RPMI8226 (cell line): ENCODE measurements at regions not wholly inside any gene's neighbourhood (a gene's known extent, or its start where the extent isn't known, plus 50 kb on each side); places are given as distances from the start of the nearest gene placed in this dataset.
"Not testable (repeated sequence)": the region's sequence is repeated elsewhere in the genome, so short reads cannot be mapped to it uniquely, and the experiment has no call there.

Experiments
- DNase-seq: peaks from one replicate; pipeline ENCODE4 v3.0.0-alpha.2; 2015

- DNase-seq = no peak
Measured at GRCh38 chr7:89401099-89401498, 605.6 kb upstream of the TEX47 start.

- no peak for DNase-seq
Measured at GRCh38 chr7:89401690-89402089, 606.2 kb upstream of the TEX47 start.

- no peak for DNase-seq
Measured at GRCh38 chr7:89451911-89452310, 656.4 kb upstream of the TEX47 start.

- no peak for DNase-seq
Measured at GRCh38 chr7:89456556-89456955, 661.0 kb upstream of the TEX47 start.

GRCh38 chr7:89458114-89458513 is 662.6 kb upstream of the TEX47 start:
- no peak for DNase-seq

- DNase-seq = no peak
Measured at GRCh38 chr7:89474456-89474855, 678.9 kb upstream of the TEX47 start.

- DNase-seq = no peak
Measured at GRCh38 chr7:89477991-89478390, 676.3 kb upstream of the STEAP1 start.

GRCh38 chr7:89495704-89496103 is 658.6 kb upstream of the STEAP1 start:
- no peak for DNase-seq

GRCh38 chr7:89500084-89500483 is 654.2 kb upstream of the STEAP1 start:
- no peak for DNase-seq

GRCh38 chr7:89503281-89503680 is 651.0 kb upstream of the STEAP1 start:
- no peak for DNase-seq

GRCh38 chr7:89507034-89507433 is 647.2 kb upstream of the STEAP1 start:
- DNase-seq = no peak

- no peak for DNase-seq
Measured at GRCh38 chr7:89511900-89512299, 642.4 kb upstream of the STEAP1 start.

GRCh38 chr7:89514970-89515369 is 639.3 kb upstream of the STEAP1 start:
- DNase-seq = no peak

- DNase-seq = no peak
Measured at GRCh38 chr7:89517815-89518214, 636.5 kb upstream of the STEAP1 start.

- DNase-seq = no peak
Measured at GRCh38 chr7:89549768-89550167, 604.5 kb upstream of the STEAP1 start.

GRCh38 chr7:89554209-89554608 is 600.1 kb upstream of the STEAP1 start:
- DNase-seq = no peak

- no peak for DNase-seq
Measured at GRCh38 chr7:89559596-89559995, 594.7 kb upstream of the STEAP1 start.

GRCh38 chr7:89563597-89563996 is 590.7 kb upstream of the STEAP1 start:
- DNase-seq = no peak

- DNase-seq = no peak
Measured at GRCh38 chr7:89584896-89585295, 569.4 kb upstream of the STEAP1 start.

GRCh38 chr7:89593125-89593524 is 561.1 kb upstream of the STEAP1 start:
- no peak for DNase-seq

- DNase-seq = no peak
Measured at GRCh38 chr7:89602984-89603383, 551.3 kb upstream of the STEAP1 start.

- no peak for DNase-seq
Measured at GRCh38 chr7:89605362-89605761, 548.9 kb upstream of the STEAP1 start.

- no peak for DNase-seq
Measured at GRCh38 chr7:89606511-89606910, 547.8 kb upstream of the STEAP1 start.

- no peak for DNase-seq
Measured at GRCh38 chr7:89607792-89608191, 546.5 kb upstream of the STEAP1 start.

- DNase-seq = not testable (repeated sequence)
Measured at GRCh38 chr7:89616829-89617228, 537.4 kb upstream of the STEAP1 start.

GRCh38 chr7:89618274-89618673 is 536.0 kb upstream of the STEAP1 start:
- no peak for DNase-seq
